H1 (cell line): ENCODE measurements at regions not wholly inside any gene's neighbourhood (a gene's known extent, or its start where the extent isn't known, plus 50 kb on each side); places are given as distances from the start of the nearest gene placed in this dataset.
A peak's percentile ranks its signal among the peaks of the same experiment; 100 is the strongest.

ENCODE experiments used
- CTCF ChIA-PET: fragments of 300-600 bp; sonication (Branson Sonifier 250); formaldehyde crosslinking; loops from one replicate; lab custom pipeline; 2021; ENCODE audit not compliant: partially characterized antibody; lab: Charles Lee
- POLR2A ChIA-PET: fragments of 300-600 bp; sonication (Branson Sonifier 250); formaldehyde crosslinking; loops from one replicate; lab custom pipeline; 2021; ENCODE audit warnings: inconsistent platforms; ENCODE audit not compliant: partially characterized antibody; lab: Charles Lee
- DNase-seq, 2 experiments: peaks; one replicate each; pipeline versions ENCODE4 v3.0.0 to v3.0.0-alpha.2; 2010 to 2022; ENCODE audit warnings: low spot score in 2 of 2, low read depth in 1 of 2, mixed read lengths in 1 of 2
- FAIRE-seq: peaks from 2 replicates; lab custom pipeline; 2011; peaks lifted over from hg19 to GRCh38; lab: Jason Lieb, UNC
- H2AFZ ChIP-seq: 2 replicates; pipeline ENCODE4 v1.8.1; 2012; ENCODE audit warnings: low read length, inconsistent platforms
- H2AK5ac ChIP-seq: 2 replicates; pipeline ENCODE4 v1.6.1; 2013; ENCODE audit warnings: low read depth, low read length
- H2BK120ac ChIP-seq: replicated peaks from 2 replicates; pipeline ENCODE3; 2013; ENCODE audit warnings: low read depth, low read length, inconsistent platforms
- H2BK12ac ChIP-seq: 2 replicates; pipeline ENCODE4 v1.6.1; 2013; ENCODE audit warnings: low read depth, low read length
- H2BK15ac ChIP-seq: 2 replicates; pipeline ENCODE4 v1.6.1; 2013; ENCODE audit warnings: low read length
- H2BK20ac ChIP-seq: 2 replicates; pipeline ENCODE4 v1.6.1; 2013; ENCODE audit warnings: low read length
- H2BK5ac ChIP-seq: 2 replicates; pipeline ENCODE4 v1.6.1; 2013; ENCODE audit warnings: low read depth, low read length
- H3K14ac ChIP-seq: 2 replicates; pipeline ENCODE4 v1.6.1; 2013; ENCODE audit warnings: inconsistent platforms; ENCODE audit not compliant: insufficient read length
- H3K18ac ChIP-seq: 2 replicates; pipeline ENCODE4 v1.6.1; 2013; ENCODE audit warnings: low read length; ENCODE audit errors: extremely low read depth
- H3K23ac ChIP-seq: 2 replicates; pipeline ENCODE4 v1.6.1; 2013; ENCODE audit warnings: inconsistent platforms; ENCODE audit not compliant: insufficient read length
- H3K23me2 ChIP-seq: 2 replicates; pipeline ENCODE4 v1.6.1; 2013; ENCODE audit warnings: low read depth, low read length
- H3K27ac ChIP-seq: 2 replicates; pipeline ENCODE4 v1.6.1; 2011; ENCODE audit warnings: low read depth, low read length, inconsistent platforms
- H3K27me3 ChIP-seq, 4 experiments: replicated peaks in 1 of 4; 1 replicate in 1 of 4; 2 replicates in 3 of 4; pipeline versions ENCODE4 v1.6.1 to v1.8.1; 2011 to 2013; ENCODE audit warnings: low read length in 3 of 4, mild to moderate bottlenecking in 3 of 4, inconsistent platforms in 2 of 4, mixed read lengths in 2 of 4, moderate library complexity in 1 of 4; ENCODE audit not compliant: control insufficient read depth in 3 of 4, insufficient read depth in 3 of 4; ENCODE audit errors: extremely low read depth in 1 of 4
- H3K36me3 ChIP-seq, 4 experiments: 2 replicates each; pipeline versions ENCODE4 v1.6.1 to v1.8.1; 2011 to 2013; ENCODE audit warnings: mild to moderate bottlenecking in 4 of 4, low read length in 3 of 4, moderate library complexity in 2 of 4, control low read depth in 1 of 4, inconsistent platforms in 1 of 4; ENCODE audit not compliant: insufficient read depth in 4 of 4, control insufficient read depth in 2 of 4
- H3K4ac ChIP-seq: replicated peaks from 2 replicates; pipeline ENCODE3; 2013; ENCODE audit warnings: low read length, low read depth, mixed read lengths, inconsistent platforms; ENCODE audit not compliant: insufficient read length
- H3K4me1 ChIP-seq, 4 experiments: replicated peaks in 1 of 4; 1 replicate in 1 of 4; 2 replicates in 3 of 4; pipeline versions ENCODE4 v1.6.1 to v1.8.1; 2011 to 2013; ENCODE audit warnings: low read length in 3 of 4, inconsistent platforms in 2 of 4, mixed read lengths in 1 of 4; ENCODE audit not compliant: insufficient read depth in 4 of 4, control insufficient read depth in 3 of 4
- H3K4me2 ChIP-seq, 2 experiments: 2 replicates each; pipeline versions ENCODE4 v1.6.1 to v1.8.1; 2011 to 2013; ENCODE audit warnings: low read depth in 2 of 2, low read length in 2 of 2, control low read depth in 1 of 2, inconsistent platforms in 1 of 2, mild to moderate bottlenecking in 1 of 2; ENCODE audit not compliant: insufficient read depth in 1 of 2
- H3K4me3 ChIP-seq, 4 experiments: fragments of 200-600, 300-600 bp in 1 of 4; sonication (generic), shearing (Covaris generic), sonication (Bioruptor Twin) in 1 of 4; 2 replicates each; pipeline versions ENCODE4 v1.5.1 to v1.8.1; 2011 to 2016; ENCODE audit warnings: low read length in 4 of 4, low read depth in 3 of 4, control low read depth in 2 of 4, inconsistent platforms in 2 of 4, mild to moderate bottlenecking in 2 of 4, mixed read lengths in 1 of 4, moderate library complexity in 1 of 4; ENCODE audit not compliant: insufficient read depth in 2 of 4; ENCODE audit errors: extremely low read depth in 1 of 4
- H3K56ac ChIP-seq: replicated peaks from 2 replicates; pipeline ENCODE3; 2013; ENCODE audit warnings: low read depth, mild to moderate bottlenecking, mixed read lengths, low read length, inconsistent platforms; ENCODE audit not compliant: insufficient read length
- H3K79me1 ChIP-seq: 2 replicates; pipeline ENCODE4 v1.6.1; 2013; ENCODE audit warnings: low read depth, low read length, control low read depth
- H3K79me2 ChIP-seq, 2 experiments: 2 replicates each; pipeline versions ENCODE4 v1.6.1 to v1.8.1; 2012 to 2013; ENCODE audit warnings: low read length in 2 of 2, mild to moderate bottlenecking in 2 of 2, inconsistent platforms in 1 of 2; ENCODE audit not compliant: insufficient read depth in 2 of 2, control insufficient read depth in 1 of 2
- H3K9ac ChIP-seq, 4 experiments: replicated peaks in 1 of 4; 1 replicate in 1 of 4; 2 replicates in 3 of 4; pipeline versions ENCODE4 v1.6.1 to v1.8.1; 2011 to 2013; ENCODE audit warnings: low read depth in 3 of 4, low read length in 3 of 4, control low read depth in 2 of 4, mild to moderate bottlenecking in 2 of 4, moderate library complexity in 2 of 4, inconsistent platforms in 1 of 4; ENCODE audit errors: extremely low read depth in 1 of 4
- H3K9me3 ChIP-seq, 2 experiments: 2 replicates each; pipeline versions ENCODE4 v1.6.1 to v1.8.1; 2012 to 2013; ENCODE audit warnings: mild to moderate bottlenecking in 2 of 2, moderate library complexity in 2 of 2, control low read depth in 1 of 2, inconsistent platforms in 1 of 2, low read depth in 1 of 2, low read length in 1 of 2, mixed read lengths in 1 of 2; ENCODE audit not compliant: insufficient read depth in 2 of 2
- H4K20me1 ChIP-seq, 2 experiments: replicated peaks in 1 of 2; 2 replicates each; pipeline versions ENCODE3 to v1.8.1; 2011 to 2013; ENCODE audit warnings: inconsistent platforms in 2 of 2, low read length in 2 of 2, mild to moderate bottlenecking in 1 of 2; ENCODE audit not compliant: insufficient read depth in 2 of 2, control insufficient read depth in 1 of 2
- H4K5ac ChIP-seq: 2 replicates; pipeline ENCODE4 v1.6.1; 2013; ENCODE audit warnings: low read length, low read depth, mixed read lengths, inconsistent platforms; ENCODE audit not compliant: insufficient read length
- H4K8ac ChIP-seq: 2 replicates; pipeline ENCODE4 v1.8.0; 2013; ENCODE audit warnings: mild to moderate bottlenecking, moderate library complexity, low read length, inconsistent platforms; ENCODE audit not compliant: insufficient read depth; ENCODE audit errors: extremely low read depth
- H4K91ac ChIP-seq: replicated peaks from 2 replicates; pipeline ENCODE3; 2013; ENCODE audit warnings: low read length, mixed read lengths, inconsistent platforms; ENCODE audit not compliant: insufficient read length
- BACH1 ChIP-seq: IDR thresholded peaks from 2 replicates; pipeline ENCODE4 v1.6.1; 2012; ENCODE audit warnings: low read length, improper control_type of control experiment
- BRCA1 ChIP-seq: IDR thresholded peaks from 2 replicates; pipeline ENCODE4 v1.6.1; 2012; ENCODE audit warnings: low read depth, low read length, improper control_type of control experiment
- CTBP2 ChIP-seq: IDR thresholded peaks from 2 replicates; pipeline ENCODE4 v1.7.0; 2011; ENCODE audit warnings: borderline replicate concordance, mild to moderate bottlenecking, moderate library complexity, mixed read lengths, low read length; ENCODE audit not compliant: insufficient read depth, insufficient read length
- EGR1 ChIP-seq: IDR thresholded peaks from 2 replicates; pipeline ENCODE4 v1.6.1; 2011; ENCODE audit warnings: low read depth, low read length, borderline replicate concordance
- JUND ChIP-seq: IDR thresholded peaks from 2 replicates; pipeline ENCODE4 v1.6.1; 2011; ENCODE audit warnings: mild to moderate bottlenecking, improper control_type of control experiment, low read length
- KDM5A ChIP-seq: fragments of 200-600 bp; IDR thresholded peaks from 2 replicates; pipeline ENCODE4 v1.7.1; 2012; ENCODE audit warnings: mild to moderate bottlenecking, low read length, inconsistent platforms, mixed read lengths
- MAX ChIP-seq: IDR thresholded peaks from 2 replicates; pipeline ENCODE4 v1.6.1; 2012; ENCODE audit warnings: inconsistent platforms
- NANOG ChIP-seq: IDR thresholded peaks from 2 replicates; pipeline ENCODE4 v1.6.1; 2011; ENCODE audit warnings: low read length, low read depth, mild to moderate bottlenecking, inconsistent platforms; ENCODE audit not compliant: insufficient read depth, poor library complexity, severe bottlenecking
- PHF8 ChIP-seq: fragments of 200-600 bp; sonication (generic); conservative IDR thresholded peaks from 2 replicates; pipeline ENCODE4 v1.7.1; 2012; ENCODE audit warnings: low read depth, mild to moderate bottlenecking, inconsistent platforms, low read length, moderate library complexity
- TAF1 ChIP-seq: IDR thresholded peaks from 2 replicates; pipeline ENCODE4 v1.6.1; 2011; ENCODE audit warnings: mild to moderate bottlenecking, low read depth, low read length
- WGBS, 2 experiments: shearing (Covaris generic) in 1 of 2; methylation state at CpG; one replicate each; pipeline versions ENCODE4 v1.1.6 to v1.1.7; 2013 to 2015; ENCODE audit warnings: low lambda C conversion rate in 2 of 2, mixed read lengths in 2 of 2, inconsistent platforms in 1 of 2, low coverage in 1 of 2, missing lambda C conversion rate in 1 of 2; ENCODE audit not compliant: insufficient replicate concordance in 2 of 2, insufficient coverage in 1 of 2, insufficient read length in 1 of 2; ENCODE audit errors: extremely low coverage in 1 of 2, missing lambda C conversion rate in 1 of 2; 5-methylcytosine and 5-hydroxymethylcytosine counted together

DNA sequence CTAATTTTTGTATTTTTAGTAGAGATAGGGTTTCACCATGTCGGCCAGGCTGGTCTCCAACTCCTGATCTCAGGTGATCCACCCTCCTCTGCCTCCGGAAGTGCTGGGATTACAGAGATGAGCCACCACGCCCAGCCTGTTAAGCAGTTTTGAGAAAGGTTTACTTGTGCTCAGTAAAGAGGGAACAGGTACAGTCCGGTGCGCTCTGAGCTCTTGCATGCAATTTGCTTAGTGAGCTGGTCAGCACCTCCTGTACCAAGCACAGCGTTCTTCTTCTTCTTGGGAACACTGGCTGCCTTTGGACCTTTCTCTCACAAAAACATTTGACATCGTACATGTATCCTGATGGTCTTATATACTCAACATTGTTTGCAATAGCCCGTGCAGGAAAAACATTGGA, 118.3 kb downstream of the AKR1D1 start:
- POLR2A ChIA-PET, result no interaction called here
- H3K4me3 ChIP-seq, result no peak overlapping the region
- H3K4me1 ChIP-seq, result no peaks in the 10 kb centered on the region; a peak in 1 of 7 replicates
- H3K23ac ChIP-seq, result no peak overlapping the region
- peak overlapping the region; percentile 93 for H2BK20ac ChIP-seq
- H3K4ac ChIP-seq, result no peak overlapping the region
- no peak overlapping the region for H4K8ac ChIP-seq
- H3K18ac ChIP-seq, result no peak overlapping the region; the same call in 1 of the 2 replicates
- no peak for TF ChIP-seq CTBP2
- no peak for TF ChIP-seq KDM5A
- no peak for TF ChIP-seq NANOG
- no peak for TF ChIP-seq MAX
- TF ChIP-seq TAF1, result no peak
- no peak for TF ChIP-seq PHF8
- no peak for TF ChIP-seq JUND
- TF ChIP-seq BACH1, result no peak
- TF ChIP-seq BRCA1, result no peak
- TF ChIP-seq EGR1, result no peak
- H2BK5ac ChIP-seq, result peak overlapping the region; percentile 35; the same call in 1 of the 2 replicates
- CTCF ChIA-PET, result no interaction called here
- H4K5ac ChIP-seq, result no peak overlapping the region
- H4K20me1 ChIP-seq, result no peaks in the 10 kb centered on the region
- no peak overlapping the region for H3K56ac ChIP-seq
- no peak overlapping the region for H2AK5ac ChIP-seq
- no peak overlapping the region for H2AFZ ChIP-seq
- H3K14ac ChIP-seq, result no peak overlapping the region
- no peak overlapping the region for H2BK120ac ChIP-seq
- H3K23me2 ChIP-seq, result no peaks in the 10 kb centered on the region
- no peak overlapping the region for H3K27ac ChIP-seq
- DNase-seq (no peak), FAIRE-seq (no peak)
- WGBS, 2 experiments, result 89% methylated on average over 8 of the region's 8 CpGs; no CpG with 5 or more reads in 1 of the 2 experiments
- no peaks in the 10 kb centered on the region for H3K79me2 ChIP-seq
- H2BK12ac ChIP-seq, result peak overlapping the region; percentile 70; the same call in 1 of the 2 replicates
- no peaks in the 10 kb centered on the region for H3K36me3 ChIP-seq
- H3K79me1 ChIP-seq, result no peaks in the 10 kb centered on the region
- H3K4me2 ChIP-seq, result no peak overlapping the region
- H3K27me3 ChIP-seq, result no peaks in the 10 kb centered on the region
- H2BK15ac ChIP-seq, result peak overlapping the region; percentile 19; the same call in 1 of the 2 replicates
- no peak overlapping the region for H3K9ac ChIP-seq
- H4K91ac ChIP-seq, result no peak overlapping the region
- H3K9me3 ChIP-seq, result no peaks in the 10 kb centered on the region
